Neuronal stem cell (in vitro differentiated cells): ENCODE measurements at regions not wholly inside any gene's neighbourhood (a gene's known extent, or its start where the extent isn't known, plus 50 kb on each side); places are given as distances from the start of the nearest gene placed in this dataset.

ENCODE experiments used
- DNase-seq: peaks from one replicate; pipeline ENCODE4 v3.0.0-alpha.2; 2013; ENCODE audit warnings: low spot score
- H2AFZ ChIP-seq: one replicate; pipeline ENCODE4 v1.6.1; 2013; ENCODE audit warnings: mild to moderate bottlenecking, low read length, inconsistent platforms
- H2AK5ac ChIP-seq: 2 replicates; pipeline ENCODE4 v1.6.1; 2013; ENCODE audit warnings: low read depth, mild to moderate bottlenecking, inconsistent platforms, low read length, moderate library complexity, mixed read lengths
- H2BK120ac ChIP-seq: 2 replicates; pipeline ENCODE4 v1.6.1; 2013; ENCODE audit warnings: low read depth, mild to moderate bottlenecking, inconsistent platforms, low read length, moderate library complexity, mixed read lengths
- H2BK12ac ChIP-seq: one replicate; pipeline ENCODE4 v1.6.1; 2013; ENCODE audit warnings: low read length, inconsistent platforms
- H2BK15ac ChIP-seq: 2 replicates; pipeline ENCODE4 v1.6.1; 2013; ENCODE audit warnings: mild to moderate bottlenecking, low read length, inconsistent platforms, mixed read lengths
- H2BK5ac ChIP-seq: one replicate; pipeline ENCODE4 v1.6.1; 2013; ENCODE audit warnings: inconsistent platforms, mild to moderate bottlenecking, low read length, moderate library complexity
- H3K14ac ChIP-seq: one replicate; pipeline ENCODE4 v1.6.1; 2013; ENCODE audit warnings: low read length, inconsistent platforms
- H3K18ac ChIP-seq: 2 replicates; pipeline ENCODE4 v1.6.1; 2013; ENCODE audit warnings: low read length, inconsistent platforms
- H3K23ac ChIP-seq: 2 replicates; pipeline ENCODE4 v1.6.1; 2013; ENCODE audit warnings: low read depth, mild to moderate bottlenecking, mixed read lengths, low read length, inconsistent platforms; ENCODE audit not compliant: poor library complexity
- H3K27ac ChIP-seq: replicated peaks from 3 replicates; pipeline ENCODE4 v1.5.1; 2013; ENCODE audit warnings: low read length, inconsistent platforms
- H3K27me3 ChIP-seq, 3 experiments: 2 replicates each; pipeline ENCODE4 v1.6.1; 2013; ENCODE audit warnings: low read length in 3 of 3, mild to moderate bottlenecking in 2 of 3, inconsistent platforms in 1 of 3, low read depth in 1 of 3, mixed read lengths in 1 of 3, moderate library complexity in 1 of 3; ENCODE audit not compliant: control insufficient read depth in 3 of 3, insufficient read depth in 3 of 3
- H3K36me3 ChIP-seq, 2 donors: replicated peaks in 1 of 2; 2 replicates each; pipeline ENCODE4 v1.6.1; 2013; ENCODE audit warnings: low read length in 2 of 2; ENCODE audit not compliant: control insufficient read depth in 2 of 2, insufficient read depth in 2 of 2
- H3K4ac ChIP-seq: 2 replicates; pipeline ENCODE4 v1.6.1; 2013; ENCODE audit warnings: inconsistent platforms, mild to moderate bottlenecking, low read length, moderate library complexity
- H3K4me1 ChIP-seq, 2 donors: 1 replicate in 1 of 2; 2 replicates in 1 of 2; pipeline ENCODE4 v1.6.1; 2013; ENCODE audit warnings: low read length in 2 of 2, low read depth in 1 of 2; ENCODE audit not compliant: control insufficient read depth in 2 of 2, insufficient read depth in 1 of 2
- H3K4me2 ChIP-seq: one replicate; pipeline ENCODE4 v1.6.1; 2013; ENCODE audit warnings: mild to moderate bottlenecking, low read length, inconsistent platforms; ENCODE audit not compliant: insufficient read depth, poor library complexity, severe bottlenecking
- H3K4me3 ChIP-seq, 2 donors: 2 replicates each; pipeline ENCODE4 v1.5.1; 2013; ENCODE audit warnings: low read length in 2 of 2, mild to moderate bottlenecking in 2 of 2, inconsistent platforms in 1 of 2, moderate library complexity in 1 of 2
- H3K79me1 ChIP-seq: one replicate; pipeline ENCODE4 v1.6.1; 2013; ENCODE audit warnings: low read depth, mild to moderate bottlenecking, inconsistent platforms, low read length, moderate library complexity
- H3K9ac ChIP-seq: one replicate; pipeline ENCODE4 v1.6.1; 2013; ENCODE audit warnings: mild to moderate bottlenecking, low read depth, low read length, inconsistent platforms; ENCODE audit not compliant: poor library complexity
- H3K9me3 ChIP-seq, 2 donors: replicated peaks in 1 of 2; 2 replicates each; pipeline versions ENCODE3 to v1.6.1; 2013; ENCODE audit warnings: low read length in 2 of 2, mild to moderate bottlenecking in 2 of 2, inconsistent platforms in 1 of 2, low read depth in 1 of 2, mixed read lengths in 1 of 2, moderate library complexity in 1 of 2; ENCODE audit not compliant: control insufficient read depth in 2 of 2, insufficient read depth in 1 of 2
- H4K8ac ChIP-seq: one replicate; pipeline ENCODE4 v1.6.1; 2013; ENCODE audit warnings: low read depth, mild to moderate bottlenecking, inconsistent platforms, low read length, moderate library complexity
- H4K91ac ChIP-seq: one replicate; pipeline ENCODE4 v1.6.1; 2013; ENCODE audit warnings: low read length, low read depth, mild to moderate bottlenecking, inconsistent platforms; ENCODE audit not compliant: poor library complexity
- WGBS, 2 donors: extraction: QIAGEN DNeasy Blood & Tissue Kit; methylation state at CpG; one replicate each; pipeline ENCODE4 v1.1.7; 2013; ENCODE audit warnings: missing lambda C conversion rate in 2 of 2, mixed read lengths in 1 of 2; ENCODE audit not compliant: insufficient read length in 2 of 2, insufficient replicate concordance in 1 of 2; ENCODE audit errors: extremely low coverage in 2 of 2; 5-methylcytosine and 5-hydroxymethylcytosine counted together

DNA sequence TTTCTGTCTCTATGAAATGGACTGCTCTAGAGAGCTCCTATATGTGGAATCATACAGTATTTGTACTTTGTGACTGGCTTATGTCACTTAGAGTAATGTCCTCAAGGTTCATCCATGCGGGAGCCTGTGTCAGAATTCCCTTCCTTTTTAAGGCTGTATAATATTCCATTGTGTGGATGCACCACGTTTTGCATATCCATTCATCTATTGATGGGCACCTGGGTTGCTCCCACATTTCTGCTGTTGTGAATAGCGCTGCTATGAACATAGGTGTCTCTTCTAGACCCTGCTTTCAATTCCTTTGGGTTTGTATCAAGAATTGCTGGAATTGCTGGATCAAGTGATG is 155.4 kb downstream of the BMP7 start:
- no peak overlapping the region for H3K23ac ChIP-seq
- H2BK15ac ChIP-seq: no peak overlapping the region
- no peak overlapping the region for H3K9ac ChIP-seq
- H4K8ac ChIP-seq: no peak overlapping the region
- H3K4me3 ChIP-seq: no peak overlapping the region
- H2AFZ ChIP-seq: no peak overlapping the region
- no peak overlapping the region for H4K91ac ChIP-seq
- no peak overlapping the region for H3K18ac ChIP-seq
- H3K14ac ChIP-seq: no peak overlapping the region
- DNase-seq: no peak
- no peaks in the 10 kb centered on the region for H3K36me3 ChIP-seq
- H2BK5ac ChIP-seq: no peak overlapping the region
- H2AK5ac ChIP-seq: no peak overlapping the region
- no peak overlapping the region for H3K4ac ChIP-seq
- H3K4me1 ChIP-seq: peaks cover 0 to 6% of the 10 kb centered on the region in 2 donors
- no peak overlapping the region for H3K4me2 ChIP-seq
- H3K9me3 ChIP-seq: peaks cover 0 to under 1% of the 10 kb centered on the region in 2 donors
- no peak overlapping the region for H2BK12ac ChIP-seq
- WGBS, 2 donors: no CpG with 5 or more reads among the region's 3 CpGs
- H3K79me1 ChIP-seq: peaks cover 1% of the 10 kb centered on the region
- no peak overlapping the region for H2BK120ac ChIP-seq
- H3K27me3 ChIP-seq: no peaks in the 10 kb centered on the region
- H3K27ac ChIP-seq: no peak overlapping the region

GRCh38 chr20:57112448-57112847 is 154.0 kb downstream of the BMP7 start:
- Histone ChIP-seq H3K4me3 (no peak overlapping the region), H3K79me1 (no peaks in the 10 kb centered on the region), H3K9ac (no peak overlapping the region), H2AK5ac (no peak overlapping the region), H4K91ac (no peak overlapping the region), H3K23ac (no peak overlapping the region), H2AFZ (no peak overlapping the region), H2BK12ac (no peak overlapping the region), H3K4me2 (no peak overlapping the region), H3K14ac (no peak overlapping the region), H3K27ac (no peak overlapping the region), H3K18ac (peak overlapping the region; percentile 28), H3K4me1 (peaks cover 0 to 6% of the 10 kb centered on the region in 2 donors), H3K27me3 (no peaks in the 10 kb centered on the region), H3K4ac (no peak overlapping the region), H2BK5ac (no peak overlapping the region), H4K8ac (no peak overlapping the region), H2BK15ac (no peak overlapping the region), H3K9me3 (peaks cover 0 to 4% of the 10 kb centered on the region in 2 donors), H3K36me3 (no peaks in the 10 kb centered on the region), H2BK120ac (no peak overlapping the region)
- DNase-seq: no peak
- WGBS, 2 donors: no CpG with 5 or more reads among the region's 8 CpGs

DNA sequence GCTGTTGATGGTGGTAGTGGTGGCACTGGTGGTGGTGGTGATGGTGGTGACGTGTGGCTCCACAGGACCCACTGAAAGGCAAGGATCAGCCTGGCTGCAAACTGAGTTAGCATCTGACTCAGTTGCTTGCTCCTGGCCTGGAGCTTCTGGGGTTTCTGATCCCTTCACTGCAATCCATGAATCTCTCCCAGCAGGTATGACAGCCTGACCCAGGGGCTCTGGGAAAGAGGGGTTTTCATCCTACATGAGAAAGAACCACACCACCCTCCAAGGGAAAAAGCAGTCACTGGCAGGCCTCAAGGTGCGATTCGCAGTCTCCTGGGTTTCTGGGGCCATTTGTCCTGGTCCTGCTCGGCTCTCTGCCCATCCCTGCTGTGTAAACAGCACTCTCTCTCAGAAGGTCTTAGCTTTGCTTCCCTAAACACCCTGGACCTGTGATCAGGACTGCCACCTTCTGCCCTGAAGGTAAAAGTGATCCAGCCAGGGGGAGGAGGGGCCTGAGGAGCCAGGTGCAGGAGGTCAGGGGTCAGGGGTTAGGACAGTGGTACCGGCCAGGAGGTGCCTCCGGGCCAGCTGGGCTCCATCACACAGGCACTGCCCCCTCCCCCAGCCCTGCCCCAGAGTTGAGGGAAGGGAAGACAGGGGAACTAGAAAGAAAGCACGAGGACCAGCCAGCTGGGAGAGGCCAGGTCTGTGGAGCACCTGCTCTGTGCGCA is 152.0 kb downstream of the BMP7 start:
- H3K79me1 ChIP-seq: no peaks in the 10 kb centered on the region
- H3K4ac ChIP-seq: no peak overlapping the region
- H3K4me3 ChIP-seq: peak overlapping the region in 1 of 2 donors; percentile 30
- H2AFZ ChIP-seq: no peak overlapping the region
- no peak overlapping the region for H3K9ac ChIP-seq
- peaks cover 0 to 4% of the 10 kb centered on the region in 2 donors for H3K9me3 ChIP-seq
- H3K4me2 ChIP-seq: no peak overlapping the region
- no peak overlapping the region for H3K14ac ChIP-seq
- H4K8ac ChIP-seq: no peak overlapping the region
- peak overlapping the region; percentile 51 for H2BK15ac ChIP-seq
- no CpG with 5 or more reads among the region's 8 CpGs for WGBS, 2 donors
- H2BK120ac ChIP-seq: no peak overlapping the region
- DNase-seq: no peak
- H4K91ac ChIP-seq: no peak overlapping the region
- H3K18ac ChIP-seq: peak overlapping the region; percentile 54
- H2BK12ac ChIP-seq: no peak overlapping the region
- H3K27me3 ChIP-seq: no peaks in the 10 kb centered on the region
- no peaks in the 10 kb centered on the region for H3K4me1 ChIP-seq
- H2BK5ac ChIP-seq: no peak overlapping the region
- H2AK5ac ChIP-seq: no peak overlapping the region
- no peaks in the 10 kb centered on the region for H3K36me3 ChIP-seq
- no peak overlapping the region for H3K27ac ChIP-seq
- H3K23ac ChIP-seq: no peak overlapping the region

GRCh38 chr20:57117296-57117695 is 149.1 kb downstream of the BMP7 start:
- no peak overlapping the region for H2BK5ac ChIP-seq
- no peak overlapping the region for H2BK120ac ChIP-seq
- no peak for DNase-seq
- no peak overlapping the region for H3K4me3 ChIP-seq
- no peak overlapping the region for H2AK5ac ChIP-seq
- H3K36me3 ChIP-seq: no peaks in the 10 kb centered on the region
- no peaks in the 10 kb centered on the region for H3K4me1 ChIP-seq
- peak overlapping the region; percentile 35 for H3K18ac ChIP-seq
- no CpG with 5 or more reads among the region's 7 CpGs for WGBS, 2 donors
- no peak overlapping the region for H2AFZ ChIP-seq
- H4K91ac ChIP-seq: no peak overlapping the region
- H3K4me2 ChIP-seq: no peak overlapping the region
- H2BK15ac ChIP-seq: no peak overlapping the region
- H4K8ac ChIP-seq: no peak overlapping the region
- no peaks in the 10 kb centered on the region for H3K27me3 ChIP-seq
- peak overlapping the region; percentile 76 for H3K4ac ChIP-seq
- no peak overlapping the region for H3K14ac ChIP-seq
- no peak overlapping the region for H3K27ac ChIP-seq
- peaks cover 0 to 4% of the 10 kb centered on the region in 2 donors for H3K9me3 ChIP-seq
- no peak overlapping the region for H2BK12ac ChIP-seq
- H3K79me1 ChIP-seq: no peaks in the 10 kb centered on the region
- H3K23ac ChIP-seq: no peak overlapping the region
- no peak overlapping the region for H3K9ac ChIP-seq
